PC-3 (cell line): ENCODE measurements at regions not wholly inside any gene's neighbourhood (a gene's known extent, or its start where the extent isn't known, plus 50 kb on each side); places are given as distances from the start of the nearest gene placed in this dataset.

Experiments
- ATAC-seq: fragments of 200-7000 bp; cut with Tn5 transposase; 2 replicates; pipeline ENCODE4 v1.9.1; 2020; ENCODE audit warnings: mild to moderate bottlenecking, moderate library complexity
- BruUV-seq: library from RNA; stranded (reverse); fragments of 400-500 nt; replicated peaks from 2 replicates; lab custom pipeline; 2021; lab: Mats Ljungman, UMichigan
- CTCF ChIA-PET: fragments of 300-600 bp; sonication (Branson Sonifier 250); formaldehyde crosslinking; loops from one replicate; lab custom pipeline; 2022; ENCODE audit warnings: antibody characterized with exemption; lab: Charles Lee
- POLR2A ChIA-PET: fragments of 300-600 bp; sonication (Branson Sonifier 250); formaldehyde crosslinking; loops from one replicate; lab custom pipeline; 2022; ENCODE audit warnings: antibody characterized with exemption; ENCODE audit not compliant: unreplicated experiment; lab: Charles Lee
- DNase-seq: peaks from one replicate; pipeline ENCODE4 v3.0.0-alpha.2; 2015
- H2AFZ ChIP-seq: fragments of 300-600 bp; sonication (generic); 2 replicates; pipeline ENCODE4 v1.6.0; 2016; ENCODE audit warnings: antibody characterized with exemption, low read length
- H3F3A ChIP-seq: fragments of 300-600 bp; sonication (generic); one replicate; pipeline ENCODE4 v1.6.0; 2017; ENCODE audit warnings: antibody characterized with exemption, low read length, control low read depth, mild to moderate bottlenecking; ENCODE audit not compliant: unreplicated experiment
- H3K27ac ChIP-seq: fragments of 300-600 bp; sonication (generic); 2 replicates; pipeline ENCODE4 v1.5.1; 2016; ENCODE audit warnings: mild to moderate bottlenecking, low read length
- H3K27me3 ChIP-seq: fragments of 300-600 bp; sonication (generic); 2 replicates; pipeline ENCODE4 v1.6.1; 2016; ENCODE audit warnings: low read length, mixed read lengths
- H3K36me3 ChIP-seq: fragments of 300-600 bp; sonication (generic); 2 replicates; pipeline ENCODE4 v1.6.1; 2016; ENCODE audit warnings: low read depth, mixed run types, low read length, mixed read lengths
- H3K4me1 ChIP-seq: fragments of 300-600 bp; sonication (generic); 2 replicates; pipeline ENCODE4 v1.5.1; 2016; ENCODE audit warnings: low read length; ENCODE audit not compliant: insufficient read depth
- H3K4me2 ChIP-seq: fragments of 300-600 bp; sonication (generic); 2 replicates; pipeline ENCODE4 v1.6.0; 2016; ENCODE audit warnings: low read length
- H3K4me3 ChIP-seq: fragments of 300-600 bp; sonication (generic); 2 replicates; pipeline ENCODE4 v1.5.1; 2016; ENCODE audit warnings: mild to moderate bottlenecking, low read length, mixed read lengths
- H3K79me2 ChIP-seq: fragments of 300-600 bp; sonication (generic); 2 replicates; pipeline ENCODE4 v1.6.1; 2017; ENCODE audit warnings: low read length, mixed read lengths
- H3K9ac ChIP-seq: fragments of 300-600 bp; sonication (generic); 2 replicates; pipeline ENCODE4 v1.6.0; 2016; ENCODE audit warnings: mild to moderate bottlenecking, low read length
- H3K9me2 ChIP-seq: fragments of 300-600 bp; sonication (generic); replicated peaks from 2 replicates; pipeline ENCODE4 v1.6.1; 2016; ENCODE audit warnings: mixed run types, low read length, mixed read lengths
- H3K9me3 ChIP-seq: fragments of 300-600 bp; sonication (generic); 2 replicates; pipeline ENCODE4 v1.6.1; 2016; ENCODE audit warnings: low read length, mixed read lengths
- H4K20me1 ChIP-seq: fragments of 300-600 bp; sonication (generic); 2 replicates; pipeline ENCODE4 v1.6.1; 2016; ENCODE audit warnings: low read length, mixed read lengths
- CTCF ChIP-seq: fragments of 300-600 bp; sonication (generic); conservative IDR thresholded peaks from 2 replicates; pipeline ENCODE4 v1.5.1; 2017; ENCODE audit warnings: antibody characterized with exemption, low read depth, mild to moderate bottlenecking, low read length
- EZH2 ChIP-seq: fragments of 300-600 bp; sonication (generic); IDR thresholded peaks from one replicate; pipeline ENCODE4 v1.6.1; 2017; ENCODE audit warnings: antibody characterized with exemption, mild to moderate bottlenecking, low read length; ENCODE audit not compliant: unreplicated experiment
- EZH2phosphoT487 ChIP-seq: fragments of 300-600 bp; sonication (generic); IDR thresholded peaks from 2 replicates; pipeline ENCODE4 v1.6.1; 2018; ENCODE audit warnings: mild to moderate bottlenecking, antibody characterized with exemption, low read length, borderline replicate concordance
- intact Hi-C: fragments of 100-400 bp; cut with micrococcal nuclease; formaldehyde crosslinking; loops from 2 replicates; pipeline ENCODE4 v1.9.0; 2023

- Histone ChIP-seq H3K27ac (no peak overlapping the region), H3K4me3 (no peak overlapping the region), H3K79me2 (no peaks in the 10 kb centered on the region), H3K9me3 (no peaks in the 10 kb centered on the region), H3K4me2 (no peak overlapping the region), H2AFZ (no peak overlapping the region), H4K20me1 (no peaks in the 10 kb centered on the region), H3K36me3 (no peaks in the 10 kb centered on the region), H3K9ac (no peak overlapping the region), H3F3A (no peaks in the 10 kb centered on the region), H3K27me3 (no peaks in the 10 kb centered on the region), H3K4me1 (peaks cover 15% of the 10 kb centered on the region), H3K9me2 (no peaks in the 10 kb centered on the region)
- CTCF ChIA-PET: no interaction called here
- DNase-seq (peak; percentile 74), ATAC-seq (no peak; the same call in 1 of the 2 replicates)
- no TSS peak for BruUV-seq
- POLR2A ChIA-PET: no interaction called here
- TF ChIP-seq EZH2phosphoT487 (no peak), CTCF (no peak), EZH2 (no peak)
- intact Hi-C loops: no loop called here
Measured at GRCh38 chr11:129738242-129738641, 77.4 kb upstream of the TMEM45B start.

GRCh38 chr11:129739339-129739738 lies 76.3 kb upstream of the TMEM45B start:
- TF ChIP-seq CTCF (no peak), EZH2 (no peak), EZH2phosphoT487 (no peak)
- ATAC-seq (no peak), DNase-seq (no peak)
- Histone ChIP-seq H3K9me2 (no peaks in the 10 kb centered on the region), H3K9ac (no peak overlapping the region), H3K9me3 (no peaks in the 10 kb centered on the region), H3K27ac (no peak overlapping the region), H4K20me1 (no peaks in the 10 kb centered on the region), H3K4me3 (no peak overlapping the region), H3K4me1 (peaks cover 12% of the 10 kb centered on the region; the same call in 1 of the 2 replicates), H3K27me3 (no peaks in the 10 kb centered on the region), H3K36me3 (no peaks in the 10 kb centered on the region), H3F3A (no peaks in the 10 kb centered on the region), H3K4me2 (no peak overlapping the region), H3K79me2 (no peaks in the 10 kb centered on the region), H2AFZ (no peak overlapping the region)
- CTCF ChIA-PET: no interaction called here
- POLR2A ChIA-PET: interaction anchor here (0.5 kb wide), 1 partner anchor 222 kb away, joined by 9 read pairs; no protein-coding TSS in a partner anchor
- intact Hi-C loops: no loop called here
- no TSS peak for BruUV-seq

- Histone ChIP-seq H3K79me2 (no peaks in the 10 kb centered on the region), H3K9ac (no peak overlapping the region), H3K4me1 (peaks cover 12% of the 10 kb centered on the region; the same call in 1 of the 2 replicates), H3K4me2 (no peak overlapping the region), H3F3A (no peaks in the 10 kb centered on the region), H3K9me3 (no peaks in the 10 kb centered on the region), H3K4me3 (no peak overlapping the region), H4K20me1 (no peaks in the 10 kb centered on the region), H3K36me3 (no peaks in the 10 kb centered on the region), H3K27ac (no peak overlapping the region), H2AFZ (no peak overlapping the region), H3K27me3 (no peaks in the 10 kb centered on the region), H3K9me2 (no peaks in the 10 kb centered on the region)
- ATAC-seq: no peak
- ChIA-PET CTCF (no interaction called here), POLR2A (no interaction called here)
- no TSS peak for BruUV-seq
- intact Hi-C loops: no loop called here
- no peak for DNase-seq
- TF ChIP-seq EZH2 (no peak), EZH2phosphoT487 (no peak), CTCF (no peak)
Measured at GRCh38 chr11:129740125-129740719, 75.4 kb upstream of the TMEM45B start.
